ENCODE measurements at regions not wholly inside any gene's neighbourhood (a gene's known extent, or its start where the extent isn't known, plus 50 kb on each side); places are given as distances from the start of the nearest gene placed in this dataset.

GRCh38 chr3:36305929-36306520 is 74.3 kb upstream of the STAC start:
- TF ChIP-seq CTCF (conservative IDR thresholded peaks at IDR 0.05 in 1 of 2, IDR thresholded peaks at IDR 0.05 in 1 of 2; ENCODE audit: low read depth in 1 of 2, low read length in 2 of 2) (no peak), EZH2 (IDR thresholded peaks at IDR 0.05; ENCODE audit: low read length, missing control alignments) (no peak)
